H1 (cell line): ENCODE measurements at regions not wholly inside any gene's neighbourhood (a gene's known extent, or its start where the extent isn't known, plus 50 kb on each side); places are given as distances from the start of the nearest gene placed in this dataset.

ENCODE experiments used
- CTCF ChIA-PET: fragments of 300-600 bp; sonication (Branson Sonifier 250); formaldehyde crosslinking; loops from one replicate; lab custom pipeline; 2021; ENCODE audit not compliant: partially characterized antibody; lab: Charles Lee
- POLR2A ChIA-PET: fragments of 300-600 bp; sonication (Branson Sonifier 250); formaldehyde crosslinking; loops from one replicate; lab custom pipeline; 2021; ENCODE audit warnings: inconsistent platforms; ENCODE audit not compliant: partially characterized antibody; lab: Charles Lee
- DNase-seq, 2 experiments: peaks; one replicate each; pipeline versions ENCODE4 v3.0.0 to v3.0.0-alpha.2; 2010 to 2022; ENCODE audit warnings: low spot score in 2 of 2, low read depth in 1 of 2, mixed read lengths in 1 of 2
- FAIRE-seq: peaks from 2 replicates; lab custom pipeline; 2011; peaks lifted over from hg19 to GRCh38; lab: Jason Lieb, UNC
- H2AFZ ChIP-seq: 2 replicates; pipeline ENCODE4 v1.8.1; 2012; ENCODE audit warnings: low read length, inconsistent platforms
- H2AK5ac ChIP-seq: 2 replicates; pipeline ENCODE4 v1.6.1; 2013; ENCODE audit warnings: low read depth, low read length
- H2BK120ac ChIP-seq: replicated peaks from 2 replicates; pipeline ENCODE3; 2013; ENCODE audit warnings: low read depth, low read length, inconsistent platforms
- H2BK12ac ChIP-seq: 2 replicates; pipeline ENCODE4 v1.6.1; 2013; ENCODE audit warnings: low read depth, low read length
- H2BK15ac ChIP-seq: 2 replicates; pipeline ENCODE4 v1.6.1; 2013; ENCODE audit warnings: low read length
- H2BK20ac ChIP-seq: 2 replicates; pipeline ENCODE4 v1.6.1; 2013; ENCODE audit warnings: low read length
- H2BK5ac ChIP-seq: 2 replicates; pipeline ENCODE4 v1.6.1; 2013; ENCODE audit warnings: low read depth, low read length
- H3K14ac ChIP-seq: 2 replicates; pipeline ENCODE4 v1.6.1; 2013; ENCODE audit warnings: inconsistent platforms; ENCODE audit not compliant: insufficient read length
- H3K18ac ChIP-seq: 2 replicates; pipeline ENCODE4 v1.6.1; 2013; ENCODE audit warnings: low read length; ENCODE audit errors: extremely low read depth
- H3K23ac ChIP-seq: 2 replicates; pipeline ENCODE4 v1.6.1; 2013; ENCODE audit warnings: inconsistent platforms; ENCODE audit not compliant: insufficient read length
- H3K23me2 ChIP-seq: 2 replicates; pipeline ENCODE4 v1.6.1; 2013; ENCODE audit warnings: low read depth, low read length
- H3K27ac ChIP-seq: 2 replicates; pipeline ENCODE4 v1.6.1; 2011; ENCODE audit warnings: low read depth, low read length, inconsistent platforms
- H3K27me3 ChIP-seq, 4 experiments: replicated peaks in 1 of 4; 1 replicate in 1 of 4; 2 replicates in 3 of 4; pipeline versions ENCODE4 v1.6.1 to v1.8.1; 2011 to 2013; ENCODE audit warnings: low read length in 3 of 4, mild to moderate bottlenecking in 3 of 4, inconsistent platforms in 2 of 4, mixed read lengths in 2 of 4, moderate library complexity in 1 of 4; ENCODE audit not compliant: control insufficient read depth in 3 of 4, insufficient read depth in 3 of 4; ENCODE audit errors: extremely low read depth in 1 of 4
- H3K36me3 ChIP-seq, 4 experiments: 2 replicates each; pipeline versions ENCODE4 v1.6.1 to v1.8.1; 2011 to 2013; ENCODE audit warnings: mild to moderate bottlenecking in 4 of 4, low read length in 3 of 4, moderate library complexity in 2 of 4, control low read depth in 1 of 4, inconsistent platforms in 1 of 4; ENCODE audit not compliant: insufficient read depth in 4 of 4, control insufficient read depth in 2 of 4
- H3K4ac ChIP-seq: replicated peaks from 2 replicates; pipeline ENCODE3; 2013; ENCODE audit warnings: low read length, low read depth, mixed read lengths, inconsistent platforms; ENCODE audit not compliant: insufficient read length
- H3K4me1 ChIP-seq, 4 experiments: replicated peaks in 1 of 4; 1 replicate in 1 of 4; 2 replicates in 3 of 4; pipeline versions ENCODE4 v1.6.1 to v1.8.1; 2011 to 2013; ENCODE audit warnings: low read length in 3 of 4, inconsistent platforms in 2 of 4, mixed read lengths in 1 of 4; ENCODE audit not compliant: insufficient read depth in 4 of 4, control insufficient read depth in 3 of 4
- H3K4me2 ChIP-seq, 2 experiments: 2 replicates each; pipeline versions ENCODE4 v1.6.1 to v1.8.1; 2011 to 2013; ENCODE audit warnings: low read depth in 2 of 2, low read length in 2 of 2, control low read depth in 1 of 2, inconsistent platforms in 1 of 2, mild to moderate bottlenecking in 1 of 2; ENCODE audit not compliant: insufficient read depth in 1 of 2
- H3K4me3 ChIP-seq, 4 experiments: fragments of 200-600, 300-600 bp in 1 of 4; sonication (generic), shearing (Covaris generic), sonication (Bioruptor Twin) in 1 of 4; 2 replicates each; pipeline versions ENCODE4 v1.5.1 to v1.8.1; 2011 to 2016; ENCODE audit warnings: low read length in 4 of 4, low read depth in 3 of 4, control low read depth in 2 of 4, inconsistent platforms in 2 of 4, mild to moderate bottlenecking in 2 of 4, mixed read lengths in 1 of 4, moderate library complexity in 1 of 4; ENCODE audit not compliant: insufficient read depth in 2 of 4; ENCODE audit errors: extremely low read depth in 1 of 4
- H3K56ac ChIP-seq: replicated peaks from 2 replicates; pipeline ENCODE3; 2013; ENCODE audit warnings: low read depth, mild to moderate bottlenecking, mixed read lengths, low read length, inconsistent platforms; ENCODE audit not compliant: insufficient read length
- H3K79me1 ChIP-seq: 2 replicates; pipeline ENCODE4 v1.6.1; 2013; ENCODE audit warnings: low read depth, low read length, control low read depth
- H3K79me2 ChIP-seq, 2 experiments: 2 replicates each; pipeline versions ENCODE4 v1.6.1 to v1.8.1; 2012 to 2013; ENCODE audit warnings: low read length in 2 of 2, mild to moderate bottlenecking in 2 of 2, inconsistent platforms in 1 of 2; ENCODE audit not compliant: insufficient read depth in 2 of 2, control insufficient read depth in 1 of 2
- H3K9ac ChIP-seq, 4 experiments: replicated peaks in 1 of 4; 1 replicate in 1 of 4; 2 replicates in 3 of 4; pipeline versions ENCODE4 v1.6.1 to v1.8.1; 2011 to 2013; ENCODE audit warnings: low read depth in 3 of 4, low read length in 3 of 4, control low read depth in 2 of 4, mild to moderate bottlenecking in 2 of 4, moderate library complexity in 2 of 4, inconsistent platforms in 1 of 4; ENCODE audit errors: extremely low read depth in 1 of 4
- H3K9me3 ChIP-seq, 2 experiments: 2 replicates each; pipeline versions ENCODE4 v1.6.1 to v1.8.1; 2012 to 2013; ENCODE audit warnings: mild to moderate bottlenecking in 2 of 2, moderate library complexity in 2 of 2, control low read depth in 1 of 2, inconsistent platforms in 1 of 2, low read depth in 1 of 2, low read length in 1 of 2, mixed read lengths in 1 of 2; ENCODE audit not compliant: insufficient read depth in 2 of 2
- H4K20me1 ChIP-seq, 2 experiments: replicated peaks in 1 of 2; 2 replicates each; pipeline versions ENCODE3 to v1.8.1; 2011 to 2013; ENCODE audit warnings: inconsistent platforms in 2 of 2, low read length in 2 of 2, mild to moderate bottlenecking in 1 of 2; ENCODE audit not compliant: insufficient read depth in 2 of 2, control insufficient read depth in 1 of 2
- H4K5ac ChIP-seq: 2 replicates; pipeline ENCODE4 v1.6.1; 2013; ENCODE audit warnings: low read length, low read depth, mixed read lengths, inconsistent platforms; ENCODE audit not compliant: insufficient read length
- H4K8ac ChIP-seq: 2 replicates; pipeline ENCODE4 v1.8.0; 2013; ENCODE audit warnings: mild to moderate bottlenecking, moderate library complexity, low read length, inconsistent platforms; ENCODE audit not compliant: insufficient read depth; ENCODE audit errors: extremely low read depth
- H4K91ac ChIP-seq: replicated peaks from 2 replicates; pipeline ENCODE3; 2013; ENCODE audit warnings: low read length, mixed read lengths, inconsistent platforms; ENCODE audit not compliant: insufficient read length
- CREB1 ChIP-seq: IDR thresholded peaks from 2 replicates; pipeline ENCODE4 v1.6.1; 2012; ENCODE audit warnings: inconsistent platforms
- EGR1 ChIP-seq: IDR thresholded peaks from 2 replicates; pipeline ENCODE4 v1.6.1; 2011; ENCODE audit warnings: low read depth, low read length, borderline replicate concordance
- EZH2 ChIP-seq: fragments of 200-600 bp; sonication (generic); IDR thresholded peaks from 2 replicates; pipeline ENCODE4 v1.7.1; 2012; ENCODE audit warnings: low read depth, mild to moderate bottlenecking, moderate library complexity, low read length, inconsistent platforms; ENCODE audit not compliant: severe bottlenecking
- KDM5A ChIP-seq: fragments of 200-600 bp; IDR thresholded peaks from 2 replicates; pipeline ENCODE4 v1.7.1; 2012; ENCODE audit warnings: mild to moderate bottlenecking, low read length, inconsistent platforms, mixed read lengths
- POLR2A ChIP-seq, 2 experiments: IDR thresholded peaks; 1 replicate in 1 of 2; 2 replicates in 1 of 2; pipeline ENCODE4 v1.6.1; 2011; ENCODE audit warnings: low read depth in 2 of 2, low read length in 2 of 2, mild to moderate bottlenecking in 2 of 2; ENCODE audit errors: control extremely low read depth in 1 of 2
- RAD21 ChIP-seq, 2 experiments: IDR thresholded peaks in 1 of 2; conservative IDR thresholded peaks in 1 of 2; 2 replicates each; pipeline ENCODE4 v1.6.1; 2011; ENCODE audit warnings: low read depth in 2 of 2, low read length in 2 of 2, improper control_type of control experiment in 1 of 2, inconsistent platforms in 1 of 2, mild to moderate bottlenecking in 1 of 2, moderate library complexity in 1 of 2
- RFX5 ChIP-seq: IDR thresholded peaks from 2 replicates; pipeline ENCODE4 v1.6.1; 2011; ENCODE audit warnings: low read depth, low read length, improper control_type of control experiment, borderline replicate concordance
- RXRA ChIP-seq: IDR thresholded peaks from 2 replicates; pipeline ENCODE4 v1.6.1; 2011; ENCODE audit warnings: low read depth, mild to moderate bottlenecking, low read length, moderate library complexity; ENCODE audit not compliant: insufficient read depth
- SAP30 ChIP-seq: fragments of 300-600 bp; sonication (generic); IDR thresholded peaks from 2 replicates; pipeline ENCODE4 v1.7.1; 2012; ENCODE audit warnings: low read length, moderate library complexity, mild to moderate bottlenecking, inconsistent platforms; ENCODE audit not compliant: insufficient read depth, insufficient replicate concordance
- SP2 ChIP-seq: IDR thresholded peaks from 2 replicates; pipeline ENCODE4 v1.6.1; 2012; ENCODE audit warnings: mild to moderate bottlenecking, low read length, inconsistent platforms
- YY1 ChIP-seq: IDR thresholded peaks from 2 replicates; pipeline ENCODE4 v1.6.1; 2011; ENCODE audit warnings: low read depth, mild to moderate bottlenecking, low read length
- WGBS, 2 experiments: shearing (Covaris generic) in 1 of 2; methylation state at CpG; one replicate each; pipeline versions ENCODE4 v1.1.6 to v1.1.7; 2013 to 2015; ENCODE audit warnings: low lambda C conversion rate in 2 of 2, mixed read lengths in 2 of 2, inconsistent platforms in 1 of 2, low coverage in 1 of 2, missing lambda C conversion rate in 1 of 2; ENCODE audit not compliant: insufficient replicate concordance in 2 of 2, insufficient coverage in 1 of 2, insufficient read length in 1 of 2; ENCODE audit errors: extremely low coverage in 1 of 2, missing lambda C conversion rate in 1 of 2; 5-methylcytosine and 5-hydroxymethylcytosine counted together
- TF ChIP-seq, protein P1 (sequence below): IDR thresholded peaks from 2 replicates; pipeline ENCODE4 v1.6.1; 2012; ENCODE audit warnings: low read length, inconsistent platforms

DNA sequence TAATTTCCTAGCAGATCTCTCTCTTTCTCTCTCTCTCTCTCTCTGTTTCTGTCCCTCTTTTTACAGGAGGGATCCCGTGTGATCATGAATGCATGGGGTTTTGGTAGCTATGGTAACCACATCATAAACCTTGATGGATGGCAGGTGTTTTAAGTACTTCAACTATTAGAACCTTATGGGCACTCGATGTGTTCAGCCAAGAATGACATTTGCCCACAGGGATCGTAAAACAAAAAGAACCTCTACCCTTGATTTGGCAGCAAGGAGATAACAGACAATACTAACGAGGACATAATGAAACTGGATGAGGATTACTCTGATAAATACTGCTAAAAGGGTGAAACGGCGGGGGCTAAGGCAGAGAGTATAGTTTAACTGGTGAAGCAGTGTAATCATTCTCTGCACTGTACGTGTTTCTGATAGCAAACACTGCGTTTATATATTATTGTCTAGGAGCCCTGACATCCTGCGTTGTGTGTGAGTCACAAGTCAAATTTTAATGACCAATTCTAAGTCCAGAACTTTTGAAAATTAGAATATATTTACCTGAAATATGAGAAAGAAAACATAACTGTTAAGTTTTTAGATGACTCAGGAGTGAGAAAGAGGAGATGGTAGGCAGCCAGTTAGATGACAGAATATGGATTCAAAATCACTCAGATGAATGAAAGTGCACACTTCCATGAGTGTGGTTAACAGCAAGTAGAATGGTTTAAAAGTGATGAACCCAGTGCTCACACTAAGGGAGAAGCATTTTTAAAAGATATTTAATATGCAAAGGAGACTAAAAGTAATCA lies 80.3 kb downstream of the OTOL1 start:
- no peak overlapping the region for H3K9ac ChIP-seq
- H4K5ac ChIP-seq, result no peak overlapping the region
- no peak for DNase-seq
- ChIA-PET POLR2A (no interaction called here), CTCF (no interaction called here)
- H3K36me3 ChIP-seq, result no peaks in the 10 kb centered on the region
- H4K91ac ChIP-seq, result no peak overlapping the region
- no peak overlapping the region for H3K23ac ChIP-seq
- H4K8ac ChIP-seq, result no peak overlapping the region
- H2AK5ac ChIP-seq, result no peak overlapping the region
- no peaks in the 10 kb centered on the region; a peak in 1 of 7 replicates for H3K4me1 ChIP-seq
- no peaks in the 10 kb centered on the region for H3K27me3 ChIP-seq
- no peaks in the 10 kb centered on the region for H3K9me3 ChIP-seq
- no peak for FAIRE-seq
- no peak overlapping the region for H3K4me2 ChIP-seq
- no peak overlapping the region for H2BK20ac ChIP-seq
- H3K79me2 ChIP-seq, result no peaks in the 10 kb centered on the region
- no peak overlapping the region for H3K27ac ChIP-seq
- no peak overlapping the region for H3K4me3 ChIP-seq
- no peak overlapping the region for H3K14ac ChIP-seq
- no peak overlapping the region for H3K4ac ChIP-seq
- no peak overlapping the region for H3K18ac ChIP-seq
- H2BK15ac ChIP-seq, result no peak overlapping the region
- no peak overlapping the region for H3K56ac ChIP-seq
- H3K23me2 ChIP-seq, result no peaks in the 10 kb centered on the region
- H2BK5ac ChIP-seq, result no peak overlapping the region
- no peak overlapping the region for H2BK12ac ChIP-seq
- no peak overlapping the region for H2AFZ ChIP-seq
- WGBS, 2 experiments, result 90% methylated on average over 9 of the region's 9 CpGs; no CpG with 5 or more reads in 1 of the 2 experiments
- H4K20me1 ChIP-seq, result no peaks in the 10 kb centered on the region
- no peaks in the 10 kb centered on the region for H3K79me1 ChIP-seq
- H2BK120ac ChIP-seq, result no peak overlapping the region
- TF ChIP-seq EZH2 (no peak), KDM5A (no peak), EGR1 (no peak), RXRA (no peak), POLR2A (IDR thresholded peaks at IDR 0.05; ENCODE audit: control extremely low read depth in 1 of 2, low read depth in 2 of 2, low read length in 2 of 2) (no peak), RAD21 (IDR thresholded peaks at IDR 0.05 in 1 of 2, conservative IDR thresholded peaks at IDR 0.05 in 1 of 2; ENCODE audit: low read depth in 2 of 2, low read length in 2 of 2) (no peak), SP2 (no peak), RFX5 (no peak), CREB1 (no peak), SAP30 (no peak), YY1 (no peak)
- TF ChIP-seq, protein P1, sequence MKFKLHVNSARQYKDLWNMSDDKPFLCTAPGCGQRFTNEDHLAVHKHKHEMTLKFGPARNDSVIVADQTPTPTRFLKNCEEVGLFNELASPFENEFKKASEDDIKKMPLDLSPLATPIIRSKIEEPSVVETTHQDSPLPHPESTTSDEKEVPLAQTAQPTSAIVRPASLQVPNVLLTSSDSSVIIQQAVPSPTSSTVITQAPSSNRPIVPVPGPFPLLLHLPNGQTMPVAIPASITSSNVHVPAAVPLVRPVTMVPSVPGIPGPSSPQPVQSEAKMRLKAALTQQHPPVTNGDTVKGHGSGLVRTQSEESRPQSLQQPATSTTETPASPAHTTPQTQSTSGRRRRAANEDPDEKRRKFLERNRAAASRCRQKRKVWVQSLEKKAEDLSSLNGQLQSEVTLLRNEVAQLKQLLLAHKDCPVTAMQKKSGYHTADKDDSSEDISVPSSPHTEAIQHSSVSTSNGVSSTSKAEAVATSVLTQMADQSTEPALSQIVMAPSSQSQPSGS, result no peak
